Keratinocyte (primary cell): ENCODE measurements at regions not wholly inside any gene's neighbourhood (a gene's known extent, or its start where the extent isn't known, plus 50 kb on each side); places are given as distances from the start of the nearest gene placed in this dataset.

Experiments
- DNase-seq: peaks from one replicate; pipeline ENCODE4 v3.0.0-alpha.2; 2011; ENCODE audit warnings: low read depth, missing footprints, low spot score
- FAIRE-seq: peaks from 2 replicates; lab custom pipeline; 2011; peaks lifted over from hg19 to GRCh38; lab: Jason Lieb, UNC
- H2AFZ ChIP-seq: 2 replicates; pipeline ENCODE4 v1.6.0; 2012; ENCODE audit warnings: low read length, control low read depth, inconsistent platforms; ENCODE audit not compliant: control insufficient read depth
- H3K27ac ChIP-seq: 2 replicates; pipeline ENCODE4 v1.5.1; 2011; ENCODE audit warnings: low read length; ENCODE audit not compliant: control insufficient read depth, insufficient read depth
- H3K27me3 ChIP-seq: 3 replicates; pipeline ENCODE4 v1.6.0; 2011; ENCODE audit warnings: low read length; ENCODE audit not compliant: control insufficient read depth, insufficient read depth; ENCODE audit errors: extremely low read depth
- H3K36me3 ChIP-seq, 2 experiments: 2 replicates in 1 of 2; 3 replicates in 1 of 2; pipeline ENCODE4 v1.5.1; 2011; ENCODE audit warnings: low read length in 2 of 2, mild to moderate bottlenecking in 1 of 2; ENCODE audit not compliant: control insufficient read depth in 2 of 2, insufficient read depth in 2 of 2; ENCODE audit errors: extremely low read depth in 1 of 2
- H3K4me1 ChIP-seq: 3 replicates; pipeline ENCODE4 v1.5.1; 2011; ENCODE audit warnings: low read length; ENCODE audit not compliant: control insufficient read depth, insufficient read depth; ENCODE audit errors: extremely low read depth
- H3K4me2 ChIP-seq: 3 replicates; pipeline ENCODE4 v1.6.0; 2011; ENCODE audit warnings: low read depth, low read length; ENCODE audit not compliant: control insufficient read depth, insufficient read depth; ENCODE audit errors: extremely low read depth
- H3K4me3 ChIP-seq, 3 experiments: fragments of 200-600 bp in 1 of 3; sonication (generic) in 1 of 3; 2 replicates in 2 of 3; 3 replicates in 1 of 3; pipeline ENCODE4 v1.5.1; 2011 to 2016; ENCODE audit warnings: low read length in 3 of 3, mild to moderate bottlenecking in 3 of 3, control low read depth in 2 of 3, inconsistent platforms in 1 of 3, low read depth in 1 of 3, mixed read lengths in 1 of 3, mixed run types in 1 of 3, moderate library complexity in 1 of 3; ENCODE audit not compliant: control insufficient read depth in 2 of 3, insufficient read depth in 2 of 3; ENCODE audit errors: extremely low read depth in 1 of 3
- H3K79me2 ChIP-seq: 2 replicates; pipeline ENCODE4 v1.6.0; 2012; ENCODE audit warnings: low read length; ENCODE audit not compliant: control insufficient read depth, insufficient read depth
- H3K9ac ChIP-seq: 3 replicates; pipeline ENCODE4 v1.6.0; 2011; ENCODE audit warnings: low read length; ENCODE audit not compliant: control insufficient read depth, insufficient read depth; ENCODE audit errors: extremely low read depth
- H3K9me1 ChIP-seq: 3 replicates; pipeline ENCODE4 v1.6.0; 2011; ENCODE audit warnings: low read length; ENCODE audit not compliant: control insufficient read depth, insufficient read depth; ENCODE audit errors: extremely low read depth
- H3K9me3 ChIP-seq: 2 replicates; pipeline ENCODE4 v1.5.1; 2012; ENCODE audit warnings: low read depth, low read length; ENCODE audit not compliant: control insufficient read depth
- H4K20me1 ChIP-seq: 3 replicates; pipeline ENCODE4 v1.6.0; 2011; ENCODE audit warnings: low read length; ENCODE audit not compliant: control insufficient read depth, insufficient read depth; ENCODE audit errors: extremely low read depth
- CTCF ChIP-seq, 3 experiments: IDR thresholded peaks in 1 of 3; conservative IDR thresholded peaks in 1 of 3; optimal IDR thresholded peaks in 1 of 3; 2 replicates in 2 of 3; 3 replicates in 1 of 3; pipeline versions ENCODE3 to v1.5.1; 2011; ENCODE audit warnings: low read length in 3 of 3, mild to moderate bottlenecking in 3 of 3, moderate library complexity in 2 of 3, control low read depth in 1 of 3, inconsistent platforms in 1 of 3; ENCODE audit not compliant: insufficient read depth in 2 of 3; ENCODE audit errors: extremely low read depth in 1 of 3
- EZH2 ChIP-seq: IDR thresholded peaks from one replicate; pipeline ENCODE4 v1.6.1; 2012; ENCODE audit warnings: inconsistent platforms, mild to moderate bottlenecking, low read length, moderate library complexity
- dilution Hi-C: fragments of 300-500 bp; cut with MboI; formaldehyde crosslinking; loops from one replicate; pipeline ENCODE4 v1.7.0; 2020; ENCODE audit warnings: low sequenced_read_pairs; ENCODE audit not compliant: extremely low pct_ligation_motif_present

- TF ChIP-seq CTCF (optimal IDR thresholded peaks at IDR 0.05 in 1 of 3, IDR thresholded peaks at IDR 0.05 in 1 of 3, conservative IDR thresholded peaks at IDR 0.05 in 1 of 3; ENCODE audit: extremely low read depth in 1 of 3, insufficient read depth in 2 of 3, low read length in 3 of 3) (no peak), EZH2 (no peak)
- dilution Hi-C loops = no loop called here
- H3K9me3 ChIP-seq = no peaks in the 10 kb centered on the region
- no peaks in the 10 kb centered on the region for H3K36me3 ChIP-seq
- H3K4me1 ChIP-seq = no peaks in the 10 kb centered on the region
- no peak for FAIRE-seq
- no peaks in the 10 kb centered on the region for H3K79me2 ChIP-seq
- no peak for DNase-seq
- H3K4me3 ChIP-seq = no peak overlapping the region
- no peak overlapping the region for H3K9ac ChIP-seq
- no peak overlapping the region for H2AFZ ChIP-seq
- no peak overlapping the region for H3K27ac ChIP-seq
- no peak overlapping the region for H3K4me2 ChIP-seq
- H3K9me1 ChIP-seq = no peaks in the 10 kb centered on the region
- H3K27me3 ChIP-seq = no peaks in the 10 kb centered on the region
- no peaks in the 10 kb centered on the region for H4K20me1 ChIP-seq
Measured at GRCh38 chr2:133806564-133806963, 238.3 kb upstream of the NCKAP5 start.

- Histone ChIP-seq H3K4me1 (peaks cover 22% of the 10 kb centered on the region), H3K9ac (no peak overlapping the region), H3K4me2 (no peak overlapping the region), H3K9me1 (no peaks in the 10 kb centered on the region), H3K4me3 (no peak overlapping the region), H2AFZ (no peak overlapping the region), H3K9me3 (no peaks in the 10 kb centered on the region), H3K79me2 (no peaks in the 10 kb centered on the region), H4K20me1 (no peaks in the 10 kb centered on the region), H3K27ac (no peak overlapping the region), H3K36me3 (no peaks in the 10 kb centered on the region), H3K27me3 (no peaks in the 10 kb centered on the region)
- dilution Hi-C loops = no loop called here
- FAIRE-seq (no peak), DNase-seq (no peak)
- TF ChIP-seq EZH2 (no peak), CTCF (optimal IDR thresholded peaks at IDR 0.05 in 1 of 3, IDR thresholded peaks at IDR 0.05 in 1 of 3, conservative IDR thresholded peaks at IDR 0.05 in 1 of 3; ENCODE audit: extremely low read depth in 1 of 3, insufficient read depth in 2 of 3, low read length in 3 of 3) (no peak)
Measured at GRCh38 chr2:133809485-133809884, 241.2 kb upstream of the NCKAP5 start.
